A204.1 (cell line): ENCODE measurements at regions not wholly inside any gene's neighbourhood (a gene's known extent, or its start where the extent isn't known, plus 50 kb on each side); places are given as distances from the start of the nearest gene placed in this dataset.
"Not testable (repeated sequence)": the region's sequence is repeated elsewhere in the genome, so short reads cannot be mapped to it uniquely, and the experiment has no call there.

ENCODE experiments used
- FAIRE-seq: peaks from 2 replicates; lab custom pipeline; 2012; peaks lifted over from hg19 to GRCh38; lab: Jason Lieb, UNC

GRCh38 chr4:81816031-81816761 is 344.5 kb upstream of the RASGEF1B start:
- no peak for FAIRE-seq

- FAIRE-seq, result no peak
These were observed 343.4 kb upstream of the RASGEF1B start for GRCh38 chr4:81814987-81815541.

DNA sequence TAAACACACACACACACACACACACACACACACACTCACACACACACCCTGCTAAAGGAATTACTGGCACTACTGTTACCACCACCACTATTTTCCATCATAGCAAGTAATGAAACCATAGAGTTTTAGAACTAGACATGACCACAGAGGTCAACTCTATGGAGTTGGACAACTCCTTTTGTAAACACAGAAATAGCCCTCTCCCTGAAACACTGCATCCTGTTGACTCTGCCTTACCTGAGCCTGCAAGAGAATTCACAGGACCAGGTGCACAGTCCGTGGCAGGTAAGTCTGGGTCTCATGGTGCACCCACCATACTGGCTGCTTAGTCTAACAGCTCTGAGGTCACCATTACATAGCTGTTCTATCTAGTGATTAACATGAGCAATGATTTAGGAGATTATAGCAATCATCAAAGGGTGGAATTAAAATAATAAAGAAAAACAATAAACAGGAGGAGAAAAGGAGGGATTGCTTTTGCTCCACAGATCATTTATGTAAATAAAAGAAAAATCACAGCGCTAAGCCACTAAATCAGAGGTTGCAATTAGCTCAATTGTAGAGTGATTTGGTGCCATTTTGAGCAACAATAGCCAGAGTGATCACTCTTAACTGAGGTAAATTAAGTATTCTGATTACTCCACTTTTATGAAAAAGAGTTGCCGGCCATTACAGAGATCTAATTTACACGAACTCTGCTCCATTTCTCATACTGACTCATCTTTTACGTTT is 340.0 kb upstream of the RASGEF1B start:
- no peak for FAIRE-seq

- FAIRE-seq, result no peak
These were observed 336.4 kb upstream of the RASGEF1B start for GRCh38 chr4:81808011-81808672.

DNA sequence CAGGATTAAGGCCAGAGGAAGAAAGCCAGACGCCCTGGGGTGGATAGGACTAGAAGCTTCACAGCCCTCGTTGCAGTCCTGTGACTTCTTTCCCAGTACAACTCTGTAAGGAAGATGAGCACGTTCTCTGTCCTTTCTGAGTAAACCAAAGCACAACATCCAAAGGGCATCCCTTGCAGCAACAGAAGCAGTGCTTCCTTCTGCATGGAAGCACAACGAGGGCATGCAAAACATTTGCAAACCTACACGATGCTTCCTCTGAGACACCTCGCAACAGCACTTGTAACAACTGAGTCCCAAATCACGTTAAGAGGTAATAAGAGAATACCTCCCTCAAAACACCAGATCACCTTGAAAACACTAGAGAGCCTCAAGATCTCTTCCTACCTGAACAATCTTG is 335.7 kb upstream of the RASGEF1B start:
- no peak for FAIRE-seq

DNA sequence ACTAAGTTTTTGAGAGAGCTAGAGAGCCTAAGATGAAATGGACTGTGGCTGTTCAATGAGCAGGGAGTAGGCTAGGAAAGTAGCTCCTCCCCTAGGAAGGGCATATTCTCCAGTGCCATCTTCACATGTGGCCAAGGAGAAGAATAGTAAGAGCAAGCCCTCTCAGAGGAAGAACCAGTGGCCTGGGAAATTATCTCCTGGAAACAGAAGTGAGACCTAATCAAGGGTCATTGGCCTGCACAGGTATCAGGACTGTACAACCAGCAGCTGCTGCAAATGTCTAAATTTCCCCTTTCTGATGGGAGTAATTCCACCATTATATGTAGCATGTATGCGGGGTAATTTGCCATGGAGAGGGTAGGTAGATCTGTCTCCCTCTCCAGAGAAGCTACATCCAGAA is 334.8 kb upstream of the RASGEF1B start:
- FAIRE-seq, result no peak

DNA sequence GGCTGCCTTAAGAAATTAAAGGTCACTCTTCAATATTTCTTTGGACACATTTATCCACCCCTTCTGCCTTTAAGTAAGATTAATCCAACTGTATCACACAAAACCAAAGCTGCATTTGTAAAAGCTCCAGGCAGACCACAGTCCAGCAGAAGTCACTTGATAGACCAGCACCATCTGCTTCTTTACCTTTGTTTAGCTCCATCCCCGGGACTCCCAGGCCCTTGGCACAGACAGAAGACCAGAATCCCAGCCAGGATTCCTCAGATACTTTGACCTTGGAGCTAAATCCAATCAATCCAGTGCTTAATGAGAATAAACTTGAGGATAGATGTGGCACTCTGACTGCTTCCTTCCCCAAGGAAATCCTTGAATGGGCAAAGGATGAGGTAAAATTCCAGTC is 333.1 kb upstream of the RASGEF1B start:
- no peak for FAIRE-seq

GRCh38 chr4:81802285-81802846 is 330.7 kb upstream of the RASGEF1B start:
- FAIRE-seq, result no peak

DNA sequence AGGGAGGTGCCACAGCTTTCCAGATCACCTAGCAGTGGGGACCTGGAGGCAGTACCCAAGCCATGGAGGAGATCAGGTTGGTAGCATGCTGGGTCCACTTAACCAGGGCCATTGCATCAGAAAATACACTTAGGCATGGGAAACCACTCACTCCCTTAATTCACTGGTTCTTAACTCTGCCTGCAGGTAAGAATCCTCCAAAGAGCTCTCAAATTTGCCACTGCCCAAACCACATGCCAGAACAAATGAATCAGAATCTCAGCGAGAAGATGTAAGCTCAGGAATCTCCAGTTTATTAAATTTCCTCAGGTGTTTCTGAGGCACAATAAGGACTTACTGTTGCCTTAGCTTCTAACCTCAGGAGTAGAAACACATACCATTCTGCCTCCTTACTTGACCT is 327.7 kb upstream of the RASGEF1B start:
- FAIRE-seq, result no peak

GRCh38 chr4:81796790-81797528 is 325.3 kb upstream of the RASGEF1B start:
- FAIRE-seq, result no peak

DNA sequence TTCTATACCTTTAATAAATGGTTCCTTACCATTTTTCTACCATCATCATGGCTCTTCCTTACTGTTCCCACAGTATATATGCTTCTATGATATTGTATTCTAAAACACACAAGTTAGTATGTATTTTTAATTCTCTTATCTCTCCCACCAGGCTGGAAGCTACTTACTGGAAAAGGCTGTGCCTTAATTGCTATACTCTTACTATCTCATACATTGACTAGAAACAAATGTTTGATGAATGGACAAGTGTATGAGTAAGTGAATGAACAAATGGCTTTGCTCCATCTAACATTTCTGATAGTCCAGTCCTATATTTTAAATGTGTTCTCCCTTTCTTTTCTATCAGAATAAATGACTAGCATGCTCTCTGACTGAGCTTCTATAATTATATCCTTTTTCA is 320.8 kb upstream of the RASGEF1B start:
- FAIRE-seq, result no peak

- FAIRE-seq, result no peak
These were observed 318.8 kb upstream of the RASGEF1B start for GRCh38 chr4:81790477-81790876.

DNA sequence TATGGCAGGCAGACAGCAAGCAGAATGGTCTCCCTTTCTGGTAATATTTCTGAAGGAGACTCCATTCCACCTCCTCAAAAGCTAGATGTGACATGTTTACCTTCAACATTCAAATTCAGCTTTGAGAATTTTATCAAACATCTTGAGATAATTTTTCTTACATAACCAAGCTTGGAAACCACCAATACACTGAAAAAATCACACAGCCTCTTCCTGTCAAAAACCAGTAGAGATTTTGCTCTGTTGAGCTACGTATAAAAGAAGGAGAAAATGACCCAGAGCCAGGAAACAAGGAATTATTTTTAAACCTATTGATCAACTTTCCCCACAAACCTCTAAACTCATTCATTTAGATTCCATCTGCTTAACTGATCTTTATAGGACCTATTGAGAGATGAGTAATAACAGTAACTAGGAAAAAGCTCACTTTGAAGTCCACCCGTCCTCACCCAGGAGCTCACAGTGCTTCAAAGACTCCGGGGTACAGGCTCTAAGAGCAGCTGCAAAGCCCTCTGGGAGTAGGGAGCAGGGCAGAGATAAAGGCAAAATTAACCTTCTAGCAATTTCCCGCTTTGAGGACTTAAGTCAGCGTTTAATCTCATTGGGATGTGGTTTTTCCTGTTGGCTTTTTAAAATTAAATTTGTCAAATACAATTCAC is 318.2 kb upstream of the RASGEF1B start:
- FAIRE-seq, result no peak

DNA sequence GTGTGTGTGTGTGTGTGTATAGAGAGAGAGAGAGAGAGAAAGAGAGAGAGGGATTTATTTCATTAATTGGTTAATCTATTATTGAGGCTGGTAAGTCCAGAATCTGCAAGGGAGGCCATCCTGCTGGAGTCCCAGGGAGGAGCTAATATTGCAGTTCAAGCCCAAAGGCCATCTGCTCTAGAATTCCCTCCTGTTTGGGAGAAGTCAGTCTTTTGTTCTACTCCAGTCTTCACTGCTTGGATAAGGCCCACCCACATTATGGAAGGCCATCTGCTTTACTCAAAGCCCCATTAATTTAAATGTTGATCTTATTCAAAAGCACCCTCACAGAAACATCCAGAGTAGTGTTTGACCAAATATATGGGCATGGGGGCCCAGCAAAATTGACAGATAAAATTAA is 317.5 kb upstream of the RASGEF1B start:
- FAIRE-seq, result no peak

GRCh38 chr4:81786766-81787165 is 315.1 kb upstream of the RASGEF1B start:
- FAIRE-seq, result no peak

- no peak for FAIRE-seq
These were observed 314.5 kb upstream of the RASGEF1B start for GRCh38 chr4:81786063-81786763.

DNA sequence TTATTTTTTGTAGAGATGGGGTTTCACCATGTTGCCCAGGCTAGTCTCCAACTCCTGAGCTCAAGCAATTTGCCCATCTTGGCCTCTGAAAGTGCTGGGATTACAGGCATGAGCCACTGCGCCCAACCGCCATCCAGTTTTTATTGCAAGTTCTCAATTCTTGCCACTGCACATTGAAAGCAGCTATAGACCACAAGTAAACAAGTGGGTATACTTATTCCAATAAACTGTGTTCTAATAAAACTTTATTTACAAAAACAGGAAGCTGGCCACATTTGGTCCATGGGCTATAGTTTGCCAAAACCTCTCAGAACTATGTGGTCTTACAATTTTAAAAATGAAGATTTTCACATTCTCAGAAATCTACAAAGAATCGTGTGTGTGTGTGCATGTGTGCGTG is 313.6 kb upstream of the RASGEF1B start:
- FAIRE-seq, result no peak

DNA sequence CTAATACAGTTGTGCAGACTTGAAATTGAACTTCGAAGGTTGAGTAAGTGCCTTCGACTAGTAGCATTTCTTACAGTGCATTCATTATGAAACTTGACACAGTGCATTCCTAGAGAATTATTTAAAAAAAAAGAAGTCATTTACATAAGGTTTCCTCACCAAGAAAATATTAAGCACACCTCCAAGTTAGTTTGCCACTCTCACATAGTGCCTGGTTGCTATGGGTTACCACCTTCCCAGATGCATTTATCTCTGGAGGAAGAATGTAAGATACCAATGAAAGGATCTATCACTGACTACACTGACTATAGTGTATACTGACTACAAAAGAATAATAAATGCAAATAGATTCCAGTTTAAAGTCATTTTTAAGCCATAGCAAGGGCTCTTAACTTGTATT is 311.9 kb upstream of the RASGEF1B start:
- FAIRE-seq, result no peak

GRCh38 chr4:81781799-81782198 is 310.1 kb upstream of the RASGEF1B start:
- no peak for FAIRE-seq

DNA sequence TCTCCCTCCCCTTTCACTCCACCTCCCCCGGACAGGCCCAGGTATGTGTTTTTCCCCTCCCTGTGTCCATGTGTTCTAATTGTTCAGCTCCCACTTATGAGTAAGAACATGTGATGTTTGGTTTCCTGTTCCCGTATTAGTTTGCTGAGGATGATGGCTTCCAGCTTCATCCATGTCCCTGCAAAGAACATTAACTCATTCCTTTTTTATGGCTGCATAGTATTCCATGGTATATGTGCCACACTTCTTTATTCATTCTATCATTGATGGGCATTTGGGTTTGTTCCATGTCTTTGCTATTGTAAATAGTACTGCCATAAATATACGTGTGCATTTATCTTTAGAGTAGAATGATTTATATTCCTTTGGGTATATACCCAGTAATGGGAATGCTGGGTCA is 306.0 kb upstream of the RASGEF1B start:
- not testable (repeated sequence) for FAIRE-seq

- FAIRE-seq, result no peak
These were observed 305.1 kb upstream of the RASGEF1B start for GRCh38 chr4:81776794-81777193.
